ENCODE measurements at regions not wholly inside any gene's neighbourhood (a gene's known extent, or its start where the extent isn't known, plus 50 kb on each side); places are given as distances from the start of the nearest gene placed in this dataset.

- Histone ChIP-seq H2AFZ (ENCODE audit: low read length) (no peak overlapping the region), H3K4me1 (ENCODE audit: insufficient read depth, low read length) (peaks cover 31% of the 10 kb centered on the region), H3K9ac (ENCODE audit: insufficient read depth, low read depth, low read length) (no peak overlapping the region), H3K9me3 (ENCODE audit: low read length) (no peaks in the 10 kb centered on the region), H3K27me3 (ENCODE audit: control insufficient read depth in 1 of 2, insufficient read depth in 2 of 2, low read length in 2 of 2) (no peaks in the 10 kb centered on the region), H4K20me1 (ENCODE audit: insufficient read depth, low read length) (no peaks in the 10 kb centered on the region), H3K79me2 (ENCODE audit: insufficient read depth, low read length) (no peaks in the 10 kb centered on the region), H3K4me2 (ENCODE audit: low read depth, low read length) (no peak overlapping the region), H3K4me3 (replicated peaks in 1 of 3; ENCODE audit: insufficient read depth in 1 of 3, low read depth in 2 of 3, low read length in 3 of 3) (no peak overlapping the region), H3K27ac (ENCODE audit: extremely low read length, insufficient read depth, low read length) (no peak overlapping the region), H3K36me3 (replicated peaks in 1 of 2; ENCODE audit: control insufficient read depth in 1 of 2, insufficient read depth in 2 of 2, low read length in 2 of 2) (no peaks in the 10 kb centered on the region)
- FAIRE-seq (no peak), ATAC-seq (no peak), DNase-seq (ENCODE audit: low spot score) (no peak)
- WGBS (ENCODE audit: low lambda C conversion rate) = 88% methylated on average over 1 of the region's 1 CpG
- in situ Hi-C loops (cut with HindIII; ENCODE audit: extremely low pct_ligation_motif_present, low pct_unique_long_range_greater_than_20kb) (no loop called here), intact Hi-C loops (cut with micrococcal nuclease; ENCODE audit: unreplicated experiment) (loop anchor here (10.0 kb wide), 1 partner anchor 227 kb away; the partner anchor contains the start of genes AZI2 and ZCWPW2)
- CTCF ChIA-PET (ENCODE audit: low intra/inter-chr PET ratio, low total read pairs) = no interaction called here
- POLR2A ChIA-PET = no interaction called here
- BruUV-seq (replicated peaks) = no TSS peak
- TF ChIP-seq ZNF354B (CRISPR knock-in tag; IDR thresholded peaks at IDR 0.05) = no peak
- no peak for TF ChIP-seq DNMT3B (CRISPR knock-in tag; conservative IDR thresholded peaks at IDR 0.05)
- no peak for TF ChIP-seq ZBTB20 (CRISPR knock-in tag; IDR thresholded peaks at IDR 0.05; ENCODE audit: borderline replicate concordance, low read depth)
- TF ChIP-seq POLR2AphosphoS2 (IDR thresholded peaks at IDR 0.05; ENCODE audit: low read depth, low read length) = no peak
- no peak for TF ChIP-seq FIP1L1 (IDR thresholded peaks at IDR 0.05; ENCODE audit: borderline replicate concordance, insufficient read depth, low read depth, low read length)
- TF ChIP-seq KLF6 (CRISPR knock-in tag; IDR thresholded peaks at IDR 0.05) = no peak
- no peak for TF ChIP-seq SMAD1 (CRISPR knock-in tag; IDR thresholded peaks at IDR 0.05; ENCODE audit: borderline replicate concordance, low read depth)
- no peak for TF ChIP-seq ZKSCAN1 (IDR thresholded peaks at IDR 0.05; ENCODE audit: low read length)
- TF ChIP-seq ZFP1 (CRISPR knock-in tag; IDR thresholded peaks at IDR 0.05) = no peak
- TF ChIP-seq HMGXB3 (CRISPR knock-in tag; IDR thresholded peaks at IDR 0.05; ENCODE audit: borderline replicate concordance) = no peak
- TF ChIP-seq SPEN (CRISPR knock-in tag; IDR thresholded peaks at IDR 0.05; ENCODE audit: low read depth) = no peak
- no peak for TF ChIP-seq SNRNP70 (IDR thresholded peaks at IDR 0.05; ENCODE audit: low read depth, low read length)
- no peak for TF ChIP-seq HDAC6 (IDR thresholded peaks at IDR 0.05; ENCODE audit: low read depth, low read length)
- TF ChIP-seq, protein P1, sequence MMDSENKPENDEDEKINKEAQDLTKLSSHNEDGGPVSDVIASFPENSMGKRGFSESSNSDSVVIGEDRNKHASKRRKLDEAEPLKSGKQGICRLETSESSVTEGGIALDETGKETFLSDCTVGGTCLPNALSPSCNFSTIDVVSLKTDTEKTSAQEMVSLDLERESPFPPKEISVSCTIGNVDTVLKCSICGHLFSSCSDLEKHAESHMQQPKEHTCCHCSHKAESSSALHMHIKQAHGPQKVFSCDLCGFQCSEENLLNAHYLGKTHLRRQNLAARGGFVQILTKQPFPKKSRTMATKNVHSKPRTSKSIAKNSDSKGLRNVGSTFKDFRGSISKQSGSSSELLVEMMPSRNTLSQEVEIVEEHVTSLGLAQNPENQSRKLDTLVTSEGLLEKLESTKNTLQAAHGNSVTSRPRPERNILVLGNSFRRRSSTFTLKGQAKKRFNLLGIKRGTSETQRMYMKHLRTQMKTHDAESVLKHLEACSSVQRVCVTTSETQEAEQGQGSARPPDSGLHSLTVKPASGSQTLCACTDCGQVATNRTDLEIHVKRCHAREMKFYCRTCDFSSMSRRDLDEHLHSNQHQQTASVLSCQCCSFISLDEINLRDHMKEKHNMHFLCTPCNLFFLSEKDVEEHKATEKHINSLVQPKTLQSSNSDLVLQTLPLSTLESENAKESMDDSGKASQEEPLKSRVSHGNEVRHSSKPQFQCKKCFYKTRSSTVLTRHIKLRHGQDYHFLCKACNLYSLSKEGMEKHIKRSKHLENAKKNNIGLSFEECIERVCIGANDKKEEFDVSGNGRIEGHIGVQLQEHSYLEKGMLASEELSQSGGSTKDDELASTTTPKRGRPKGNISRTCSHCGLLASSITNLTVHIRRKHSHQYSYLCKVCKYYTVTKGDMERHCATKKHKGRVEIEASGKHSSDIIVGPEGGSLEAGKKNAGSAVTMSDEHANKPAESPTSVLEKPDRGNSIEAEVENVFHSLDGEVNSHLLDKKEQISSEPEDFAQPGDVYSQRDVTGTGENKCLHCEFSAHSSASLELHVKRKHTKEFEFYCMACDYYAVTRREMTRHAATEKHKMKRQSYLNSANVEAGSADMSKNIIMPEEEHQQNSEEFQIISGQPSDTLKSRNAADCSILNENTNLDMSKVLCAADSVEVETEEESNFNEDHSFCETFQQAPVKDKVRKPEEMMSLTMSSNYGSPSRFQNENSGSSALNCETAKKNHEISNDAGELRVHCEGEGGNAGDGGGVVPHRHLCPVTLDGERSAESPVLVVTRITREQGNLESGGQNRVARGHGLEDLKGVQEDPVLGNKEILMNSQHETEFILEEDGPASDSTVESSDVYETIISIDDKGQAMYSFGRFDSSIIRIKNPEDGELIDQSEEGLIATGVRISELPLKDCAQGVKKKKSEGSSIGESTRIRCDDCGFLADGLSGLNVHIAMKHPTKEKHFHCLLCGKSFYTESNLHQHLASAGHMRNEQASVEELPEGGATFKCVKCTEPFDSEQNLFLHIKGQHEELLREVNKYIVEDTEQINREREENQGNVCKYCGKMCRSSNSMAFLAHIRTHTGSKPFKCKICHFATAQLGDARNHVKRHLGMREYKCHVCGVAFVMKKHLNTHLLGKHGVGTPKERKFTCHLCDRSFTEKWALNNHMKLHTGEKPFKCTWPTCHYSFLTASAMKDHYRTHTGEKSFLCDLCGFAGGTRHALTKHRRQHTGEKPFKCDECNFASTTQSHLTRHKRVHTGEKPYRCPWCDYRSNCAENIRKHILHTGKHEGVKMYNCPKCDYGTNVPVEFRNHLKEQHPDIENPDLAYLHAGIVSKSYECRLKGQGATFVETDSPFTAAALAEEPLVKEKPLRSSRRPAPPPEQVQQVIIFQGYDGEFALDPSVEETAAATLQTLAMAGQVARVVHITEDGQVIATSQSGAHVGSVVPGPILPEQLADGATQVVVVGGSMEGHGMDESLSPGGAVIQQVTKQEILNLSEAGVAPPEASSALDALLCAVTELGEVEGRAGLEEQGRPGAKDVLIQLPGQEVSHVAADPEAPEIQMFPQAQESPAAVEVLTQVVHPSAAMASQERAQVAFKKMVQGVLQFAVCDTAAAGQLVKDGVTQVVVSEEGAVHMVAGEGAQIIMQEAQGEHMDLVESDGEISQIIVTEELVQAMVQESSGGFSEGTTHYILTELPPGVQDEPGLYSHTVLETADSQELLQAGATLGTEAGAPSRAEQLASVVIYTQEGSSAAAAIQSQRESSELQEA (CRISPR knock-in tag; IDR thresholded peaks at IDR 0.05; ENCODE audit: not compliant biosample characterization) = no peak
Observed at GRCh38 chr3:28118087-28118486, 123.3 kb upstream of the CMC1 start.

All from HepG2 (cell line).